A673 (cell line): ENCODE measurements at regions not wholly inside any gene's neighbourhood (a gene's known extent, or its start where the extent isn't known, plus 50 kb on each side); places are given as distances from the start of the nearest gene placed in this dataset.

Experiments
- BruUV-seq: library from RNA; stranded (reverse); fragments of 400-500 nt; replicated peaks from 2 replicates; lab custom pipeline; 2021; lab: Mats Ljungman, UMichigan
- CTCF ChIA-PET: fragments of 300-600 bp; sonication (Branson Sonifier 250); formaldehyde crosslinking; loops from one replicate; lab custom pipeline; 2022; ENCODE audit warnings: antibody characterized with exemption; lab: Charles Lee
- POLR2A ChIA-PET: fragments of 300-600 bp; sonication (Branson Sonifier 250); formaldehyde crosslinking; loops from one replicate; lab custom pipeline; 2022; ENCODE audit warnings: antibody characterized with exemption; ENCODE audit not compliant: low non-redundant PET; lab: Charles Lee
- DNase-seq: peaks from one replicate; pipeline ENCODE4 v3.0.0-alpha.2; 2015; ENCODE audit warnings: low spot score
- H3K27ac ChIP-seq: fragments of 200-600 bp; sonication (generic); 2 replicates; pipeline ENCODE4 v1.5.1; 2016; ENCODE audit warnings: mixed run types, low read depth, mild to moderate bottlenecking, mixed read lengths, antibody characterized with exemption, low read length; ENCODE audit not compliant: poor library complexity, severe bottlenecking
- H3K27me3 ChIP-seq: fragments of 200-600 bp; sonication (generic); replicated peaks from 2 replicates; pipeline ENCODE4 v1.6.1; 2017; ENCODE audit warnings: mixed run types, low read depth, mild to moderate bottlenecking, mixed read lengths, antibody characterized with exemption, low read length; ENCODE audit not compliant: insufficient read depth, poor library complexity
- H3K36me3 ChIP-seq: fragments of 200-600 bp; sonication (generic); 2 replicates; pipeline ENCODE4 v1.6.1; 2016; ENCODE audit warnings: mixed run types, mild to moderate bottlenecking, mixed read lengths, antibody characterized with exemption, low read length; ENCODE audit not compliant: insufficient read depth, poor library complexity, severe bottlenecking
- H3K4me1 ChIP-seq: fragments of 200-600 bp; sonication (generic); 2 replicates; pipeline ENCODE4 v1.6.1; 2017; ENCODE audit warnings: mixed run types, mild to moderate bottlenecking, mixed read lengths, antibody characterized with exemption, low read length; ENCODE audit not compliant: insufficient read depth, poor library complexity, severe bottlenecking
- H3K4me3 ChIP-seq: fragments of 200-600 bp; sonication (generic); 2 replicates; pipeline ENCODE4 v1.5.1; 2016; ENCODE audit warnings: low read depth, mixed run types, mild to moderate bottlenecking, mixed read lengths, low read length; ENCODE audit not compliant: poor library complexity, severe bottlenecking
- H3K9me3 ChIP-seq: fragments of 200-600 bp; sonication (generic); 2 replicates; pipeline ENCODE4 v1.6.1; 2016; ENCODE audit warnings: mixed run types, low read depth, mild to moderate bottlenecking, mixed read lengths, antibody characterized with exemption, low read length; ENCODE audit not compliant: poor library complexity, severe bottlenecking
- EZH2 ChIP-seq: fragments of 200-600 bp; sonication (generic); IDR thresholded peaks from 2 replicates; pipeline ENCODE4 v1.6.1; 2017; ENCODE audit warnings: borderline replicate concordance, low read depth, mild to moderate bottlenecking, mixed read lengths, antibody characterized with exemption, low read length; ENCODE audit not compliant: poor library complexity, severe bottlenecking
- intact Hi-C: fragments of 100-400 bp; cut with micrococcal nuclease; formaldehyde crosslinking; loops from one replicate; pipeline ENCODE4 v1.10.0; 2022; ENCODE audit not compliant: unreplicated experiment
- TF ChIP-seq, protein P1 (sequence below): fragments of 300-800, 200-600 bp; sonication (generic); conservative IDR thresholded peaks from 2 replicates; pipeline ENCODE4 v1.5.1; 2017; ENCODE audit warnings: low read depth, mild to moderate bottlenecking, antibody characterized with exemption, low read length, moderate library complexity, mixed read lengths

GRCh38 chr13:109899748-109900147, 113.4 kb upstream of the IRS2 start:
- TF ChIP-seq, protein P1, sequence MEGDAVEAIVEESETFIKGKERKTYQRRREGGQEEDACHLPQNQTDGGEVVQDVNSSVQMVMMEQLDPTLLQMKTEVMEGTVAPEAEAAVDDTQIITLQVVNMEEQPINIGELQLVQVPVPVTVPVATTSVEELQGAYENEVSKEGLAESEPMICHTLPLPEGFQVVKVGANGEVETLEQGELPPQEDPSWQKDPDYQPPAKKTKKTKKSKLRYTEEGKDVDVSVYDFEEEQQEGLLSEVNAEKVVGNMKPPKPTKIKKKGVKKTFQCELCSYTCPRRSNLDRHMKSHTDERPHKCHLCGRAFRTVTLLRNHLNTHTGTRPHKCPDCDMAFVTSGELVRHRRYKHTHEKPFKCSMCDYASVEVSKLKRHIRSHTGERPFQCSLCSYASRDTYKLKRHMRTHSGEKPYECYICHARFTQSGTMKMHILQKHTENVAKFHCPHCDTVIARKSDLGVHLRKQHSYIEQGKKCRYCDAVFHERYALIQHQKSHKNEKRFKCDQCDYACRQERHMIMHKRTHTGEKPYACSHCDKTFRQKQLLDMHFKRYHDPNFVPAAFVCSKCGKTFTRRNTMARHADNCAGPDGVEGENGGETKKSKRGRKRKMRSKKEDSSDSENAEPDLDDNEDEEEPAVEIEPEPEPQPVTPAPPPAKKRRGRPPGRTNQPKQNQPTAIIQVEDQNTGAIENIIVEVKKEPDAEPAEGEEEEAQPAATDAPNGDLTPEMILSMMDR, result no peak
- TF ChIP-seq EZH2, result no peak
- H3K4me3 ChIP-seq, result no peak overlapping the region
- POLR2A ChIA-PET, result no interaction called here
- H3K4me1 ChIP-seq, result no peaks in the 10 kb centered on the region
- CTCF ChIA-PET, result no interaction called here
- no peak overlapping the region for H3K27ac ChIP-seq
- no peaks in the 10 kb centered on the region for H3K36me3 ChIP-seq
- H3K27me3 ChIP-seq, result no peaks in the 10 kb centered on the region
- no peaks in the 10 kb centered on the region for H3K9me3 ChIP-seq
- intact Hi-C loops, result no loop called here
- no peak for DNase-seq
- no TSS peak for BruUV-seq

- DNase-seq, result no peak
- BruUV-seq, result no TSS peak
- POLR2A ChIA-PET, result no interaction called here
- Histone ChIP-seq H3K27me3 (no peaks in the 10 kb centered on the region), H3K4me1 (no peaks in the 10 kb centered on the region), H3K36me3 (no peaks in the 10 kb centered on the region), H3K4me3 (no peak overlapping the region), H3K27ac (no peak overlapping the region), H3K9me3 (no peaks in the 10 kb centered on the region)
- intact Hi-C loops, result no loop called here
- no peak for TF ChIP-seq EZH2
- TF ChIP-seq, protein P1, result no peak
- CTCF ChIA-PET, result no interaction called here
These were observed 112.9 kb upstream of the IRS2 start for GRCh38 chr13:109899316-109899715.

DNA sequence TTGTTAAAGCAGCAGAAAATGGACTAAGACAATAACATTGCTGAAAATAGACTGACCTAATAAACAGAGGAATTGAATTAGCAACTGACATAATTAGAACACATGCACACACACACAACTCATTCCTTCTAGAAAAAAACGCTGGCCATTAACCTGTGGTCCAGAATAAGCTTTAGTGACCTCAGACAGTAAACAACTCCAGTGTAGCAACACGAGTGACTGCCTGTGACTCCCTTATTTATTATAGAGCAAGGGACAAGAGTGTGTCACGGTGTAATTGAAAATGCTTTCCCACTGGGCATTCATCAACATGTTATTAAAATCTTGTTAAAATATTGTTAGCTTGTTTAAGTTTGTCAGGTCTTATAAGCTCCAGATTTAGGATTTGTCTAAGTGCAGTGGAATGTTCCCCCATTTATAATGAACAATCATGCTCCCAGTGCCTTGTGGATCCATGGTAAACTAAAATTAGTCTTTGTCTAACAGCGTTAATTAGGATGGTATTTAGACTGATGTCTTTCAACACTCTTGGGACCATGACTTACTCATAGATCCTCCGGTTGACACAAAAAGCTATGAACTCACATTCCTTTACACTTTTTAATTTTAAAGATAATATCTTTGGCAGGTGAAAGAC, 111.7 kb upstream of the IRS2 start:
- Histone ChIP-seq H3K4me3 (no peak overlapping the region), H3K4me1 (no peaks in the 10 kb centered on the region), H3K9me3 (no peaks in the 10 kb centered on the region), H3K36me3 (no peaks in the 10 kb centered on the region), H3K27me3 (no peaks in the 10 kb centered on the region), H3K27ac (no peak overlapping the region)
- ChIA-PET POLR2A (no interaction called here), CTCF (no interaction called here)
- DNase-seq, result no peak
- TF ChIP-seq EZH2, result no peak
- TF ChIP-seq, protein P1, result no peak
- BruUV-seq, result no TSS peak
- intact Hi-C loops, result no loop called here
